Esophagus squamous epithelium (tissue), 4 donors: ENCODE measurements at regions not wholly inside any gene's neighbourhood (a gene's known extent, or its start where the extent isn't known, plus 50 kb on each side); places are given as distances from the start of the nearest gene placed in this dataset.

Experiments used
- POLR2A ChIP-seq, 4 donors: fragments of 450-650 bp; IDR thresholded peaks; one replicate each; pipeline ENCODE4 v1.6.1; 2017; ENCODE audit warnings: antibody characterized with exemption in 4 of 4, mild to moderate bottlenecking in 4 of 4, moderate library complexity in 3 of 4
- TF ChIP-seq, protein P1 (sequence below), 6 experiments: fragments of 450-650 bp in 4 of 6; fragments of 200-600 bp in 2 of 6; sonication (generic) in 2 of 6; IDR thresholded peaks; one replicate each; pipeline ENCODE4 v1.5.1; 2016 to 2019; ENCODE audit warnings: antibody characterized with exemption in 6 of 6, mild to moderate bottlenecking in 4 of 6, moderate library complexity in 4 of 6

DNA sequence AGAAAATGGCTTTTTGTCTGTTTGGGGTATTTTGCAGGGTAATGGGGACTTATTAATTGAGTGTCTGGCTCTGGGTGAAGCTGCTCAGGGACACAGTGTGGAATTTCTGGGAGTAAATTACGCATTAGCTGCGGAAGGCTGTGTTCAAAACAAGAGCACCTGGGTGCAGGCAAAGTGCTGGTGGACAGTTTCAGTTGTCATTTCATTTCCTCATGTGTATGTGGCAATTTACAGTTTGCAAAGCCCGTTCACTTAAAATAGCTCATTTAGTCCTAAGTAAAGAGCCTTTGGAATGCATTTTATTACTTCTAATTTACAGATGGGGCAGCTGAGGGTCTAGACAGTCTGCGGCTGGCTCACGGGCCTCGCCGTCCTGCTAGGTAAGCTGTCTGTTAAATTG, 546.8 kb downstream of the BCL11B start:
- TF ChIP-seq, protein P1, sequence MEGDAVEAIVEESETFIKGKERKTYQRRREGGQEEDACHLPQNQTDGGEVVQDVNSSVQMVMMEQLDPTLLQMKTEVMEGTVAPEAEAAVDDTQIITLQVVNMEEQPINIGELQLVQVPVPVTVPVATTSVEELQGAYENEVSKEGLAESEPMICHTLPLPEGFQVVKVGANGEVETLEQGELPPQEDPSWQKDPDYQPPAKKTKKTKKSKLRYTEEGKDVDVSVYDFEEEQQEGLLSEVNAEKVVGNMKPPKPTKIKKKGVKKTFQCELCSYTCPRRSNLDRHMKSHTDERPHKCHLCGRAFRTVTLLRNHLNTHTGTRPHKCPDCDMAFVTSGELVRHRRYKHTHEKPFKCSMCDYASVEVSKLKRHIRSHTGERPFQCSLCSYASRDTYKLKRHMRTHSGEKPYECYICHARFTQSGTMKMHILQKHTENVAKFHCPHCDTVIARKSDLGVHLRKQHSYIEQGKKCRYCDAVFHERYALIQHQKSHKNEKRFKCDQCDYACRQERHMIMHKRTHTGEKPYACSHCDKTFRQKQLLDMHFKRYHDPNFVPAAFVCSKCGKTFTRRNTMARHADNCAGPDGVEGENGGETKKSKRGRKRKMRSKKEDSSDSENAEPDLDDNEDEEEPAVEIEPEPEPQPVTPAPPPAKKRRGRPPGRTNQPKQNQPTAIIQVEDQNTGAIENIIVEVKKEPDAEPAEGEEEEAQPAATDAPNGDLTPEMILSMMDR (IDR thresholded peaks at IDR 0.05) = no peak
- no peak for TF ChIP-seq POLR2A (IDR thresholded peaks at IDR 0.05)
